ENCODE measurements at regions not wholly inside any gene's neighbourhood (a gene's known extent, or its start where the extent isn't known, plus 50 kb on each side); places are given as distances from the start of the nearest gene placed in this dataset.

DNA sequence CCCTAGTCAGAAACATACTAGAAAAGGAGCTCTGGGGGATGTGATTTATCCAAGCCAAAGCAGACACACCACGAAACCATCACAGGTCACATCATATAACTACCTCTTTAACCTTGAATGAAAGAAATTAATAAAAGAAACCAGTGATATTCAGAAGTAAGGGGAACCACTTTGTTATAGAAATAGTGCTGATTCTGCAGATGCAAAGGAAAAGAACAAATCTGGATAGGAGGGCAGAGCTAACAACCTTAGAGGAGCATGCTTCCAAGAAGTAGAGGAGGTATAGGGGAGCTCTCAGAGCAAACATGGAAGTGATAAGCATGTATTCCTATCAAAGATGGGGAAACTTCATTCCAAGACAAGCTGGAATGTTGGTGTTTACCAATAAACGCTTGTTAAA is 117.0 kb upstream of the MDM1 start:
- Histone ChIP-seq H2AFZ (ENCODE audit: control insufficient read depth, low read length) (no peak overlapping the region), H3K9me1 (ENCODE audit: control insufficient read depth, extremely low read depth, insufficient read depth, low read length) (no peaks in the 10 kb centered on the region), H3K4me1 (ENCODE audit: control insufficient read depth, extremely low read depth, insufficient read depth, low read length) (no peaks in the 10 kb centered on the region), H3K4me3 (ENCODE audit: control insufficient read depth in 2 of 3, extremely low read depth in 1 of 3, insufficient read depth in 2 of 3, low read depth in 1 of 3, low read length in 3 of 3) (no peak overlapping the region), H3K36me3 (ENCODE audit: control insufficient read depth in 2 of 2, extremely low read depth in 1 of 2, insufficient read depth in 2 of 2, low read length in 2 of 2) (no peaks in the 10 kb centered on the region), H3K4me2 (ENCODE audit: control insufficient read depth, extremely low read depth, insufficient read depth, low read depth, low read length) (no peak overlapping the region), H3K9me3 (ENCODE audit: control insufficient read depth, low read depth, low read length) (no peaks in the 10 kb centered on the region), H3K27ac (ENCODE audit: control insufficient read depth, insufficient read depth, low read length) (no peak overlapping the region), H3K27me3 (ENCODE audit: control insufficient read depth, extremely low read depth, insufficient read depth, low read length) (no peaks in the 10 kb centered on the region), H4K20me1 (ENCODE audit: control insufficient read depth, extremely low read depth, insufficient read depth, low read length) (no peaks in the 10 kb centered on the region), H3K79me2 (ENCODE audit: control insufficient read depth, insufficient read depth, low read length) (no peaks in the 10 kb centered on the region), H3K9ac (ENCODE audit: control insufficient read depth, extremely low read depth, insufficient read depth, low read length) (no peak overlapping the region)
- dilution Hi-C loops (cut with MboI; ENCODE audit: extremely low pct_ligation_motif_present, low sequenced_read_pairs), result no loop called here
- DNase-seq (ENCODE audit: low read depth, low spot score) (no peak), FAIRE-seq (no peak)
- TF ChIP-seq, protein P1, sequence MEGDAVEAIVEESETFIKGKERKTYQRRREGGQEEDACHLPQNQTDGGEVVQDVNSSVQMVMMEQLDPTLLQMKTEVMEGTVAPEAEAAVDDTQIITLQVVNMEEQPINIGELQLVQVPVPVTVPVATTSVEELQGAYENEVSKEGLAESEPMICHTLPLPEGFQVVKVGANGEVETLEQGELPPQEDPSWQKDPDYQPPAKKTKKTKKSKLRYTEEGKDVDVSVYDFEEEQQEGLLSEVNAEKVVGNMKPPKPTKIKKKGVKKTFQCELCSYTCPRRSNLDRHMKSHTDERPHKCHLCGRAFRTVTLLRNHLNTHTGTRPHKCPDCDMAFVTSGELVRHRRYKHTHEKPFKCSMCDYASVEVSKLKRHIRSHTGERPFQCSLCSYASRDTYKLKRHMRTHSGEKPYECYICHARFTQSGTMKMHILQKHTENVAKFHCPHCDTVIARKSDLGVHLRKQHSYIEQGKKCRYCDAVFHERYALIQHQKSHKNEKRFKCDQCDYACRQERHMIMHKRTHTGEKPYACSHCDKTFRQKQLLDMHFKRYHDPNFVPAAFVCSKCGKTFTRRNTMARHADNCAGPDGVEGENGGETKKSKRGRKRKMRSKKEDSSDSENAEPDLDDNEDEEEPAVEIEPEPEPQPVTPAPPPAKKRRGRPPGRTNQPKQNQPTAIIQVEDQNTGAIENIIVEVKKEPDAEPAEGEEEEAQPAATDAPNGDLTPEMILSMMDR (optimal IDR thresholded peaks at IDR 0.05 in 1 of 3, IDR thresholded peaks at IDR 0.05 in 1 of 3, conservative IDR thresholded peaks at IDR 0.05 in 1 of 3; ENCODE audit: extremely low read depth in 1 of 3, insufficient read depth in 2 of 3, low read length in 3 of 3), result no peak
- TF ChIP-seq EZH2 (IDR thresholded peaks at IDR 0.05; ENCODE audit: low read length), result no peak

GRCh38 chr12:68450947-68451260 is 118.7 kb upstream of the MDM1 start:
- no peak overlapping the region for H3K4me3 ChIP-seq (ENCODE audit: control insufficient read depth in 2 of 3, extremely low read depth in 1 of 3, insufficient read depth in 2 of 3, low read depth in 1 of 3, low read length in 3 of 3)
- no peak overlapping the region for H3K27ac ChIP-seq (ENCODE audit: control insufficient read depth, insufficient read depth, low read length)
- no peaks in the 10 kb centered on the region for H4K20me1 ChIP-seq (ENCODE audit: control insufficient read depth, extremely low read depth, insufficient read depth, low read length)
- peak overlapping the region; percentile 12 for H3K4me2 ChIP-seq (ENCODE audit: control insufficient read depth, extremely low read depth, insufficient read depth, low read depth, low read length)
- H3K4me1 ChIP-seq (ENCODE audit: control insufficient read depth, extremely low read depth, insufficient read depth, low read length), result no peaks in the 10 kb centered on the region
- FAIRE-seq, result no peak
- TF ChIP-seq EZH2 (IDR thresholded peaks at IDR 0.05; ENCODE audit: low read length), result no peak
- TF ChIP-seq, protein P1 (optimal IDR thresholded peaks at IDR 0.05 in 1 of 3, IDR thresholded peaks at IDR 0.05 in 1 of 3, conservative IDR thresholded peaks at IDR 0.05 in 1 of 3; ENCODE audit: extremely low read depth in 1 of 3, insufficient read depth in 2 of 3, low read length in 3 of 3), result no peak
- dilution Hi-C loops (cut with MboI; ENCODE audit: extremely low pct_ligation_motif_present, low sequenced_read_pairs), result no loop called here
- no peaks in the 10 kb centered on the region for H3K27me3 ChIP-seq (ENCODE audit: control insufficient read depth, extremely low read depth, insufficient read depth, low read length)
- DNase-seq (ENCODE audit: low read depth, low spot score), result no peak
- no peaks in the 10 kb centered on the region for H3K79me2 ChIP-seq (ENCODE audit: control insufficient read depth, insufficient read depth, low read length)
- no peak overlapping the region for H2AFZ ChIP-seq (ENCODE audit: control insufficient read depth, low read length)
- H3K36me3 ChIP-seq (ENCODE audit: control insufficient read depth in 2 of 2, extremely low read depth in 1 of 2, insufficient read depth in 2 of 2, low read length in 2 of 2), result no peaks in the 10 kb centered on the region
- no peaks in the 10 kb centered on the region for H3K9me3 ChIP-seq (ENCODE audit: control insufficient read depth, low read depth, low read length)
- no peak overlapping the region for H3K9ac ChIP-seq (ENCODE audit: control insufficient read depth, extremely low read depth, insufficient read depth, low read length)
- no peaks in the 10 kb centered on the region for H3K9me1 ChIP-seq (ENCODE audit: control insufficient read depth, extremely low read depth, insufficient read depth, low read length)

Data from keratinocyte (primary cell).